ENCODE measurements at regions not wholly inside any gene's neighbourhood (a gene's known extent, or its start where the extent isn't known, plus 50 kb on each side); places are given as distances from the start of the nearest gene placed in this dataset.

GRCh38 chr14:97251491-97252155 is 454.4 kb downstream of the VRK1 start:
- no peak for DNase-seq

GRCh38 chr14:97253756-97254155 is 456.6 kb downstream of the VRK1 start:
- no peak for DNase-seq

GRCh38 chr14:97262336-97262735 is 465.2 kb downstream of the VRK1 start:
- no peak for DNase-seq

- no peak for DNase-seq
Observed at GRCh38 chr14:97264516-97265230, 467.5 kb downstream of the VRK1 start.

- DNase-seq: no peak
Observed at GRCh38 chr14:97266653-97267052, 469.5 kb downstream of the VRK1 start.

GRCh38 chr14:97267509-97267908 is 470.3 kb downstream of the VRK1 start:
- no peak for DNase-seq

- DNase-seq: no peak
Observed at GRCh38 chr14:97268097-97268496, 470.9 kb downstream of the VRK1 start.

GRCh38 chr14:97270308-97270707 is 473.1 kb downstream of the VRK1 start:
- DNase-seq: no peak

- DNase-seq: peak in 1 of 56 donors; percentile 1
Observed at GRCh38 chr14:97271451-97271960, 474.3 kb downstream of the VRK1 start.

GRCh38 chr14:97273540-97273939 is 476.4 kb downstream of the VRK1 start:
- no peak for DNase-seq

- no peak for DNase-seq
Observed at GRCh38 chr14:97274626-97275025, 477.4 kb downstream of the VRK1 start.

- DNase-seq: no peak
Observed at GRCh38 chr14:97275276-97275675, 478.1 kb downstream of the VRK1 start.

GRCh38 chr14:97276573-97276972 is 479.4 kb downstream of the VRK1 start:
- DNase-seq: no peak

- DNase-seq: no peak
Observed at GRCh38 chr14:97277711-97278110, 480.5 kb downstream of the VRK1 start.

- no peak for DNase-seq
Observed at GRCh38 chr14:97280526-97280925, 483.3 kb downstream of the VRK1 start.

- no peak for DNase-seq
Observed at GRCh38 chr14:97281741-97282140, 484.6 kb downstream of the VRK1 start.

GRCh38 chr14:97282210-97283004 is 485.2 kb downstream of the VRK1 start:
- DNase-seq: no peak

- DNase-seq: no peak
Observed at GRCh38 chr14:97283005-97283403, 485.8 kb downstream of the VRK1 start.

- no peak for DNase-seq
Observed at GRCh38 chr14:97283426-97283825, 486.2 kb downstream of the VRK1 start.

GRCh38 chr14:97283841-97284240 is 486.7 kb downstream of the VRK1 start:
- DNase-seq: no peak

GRCh38 chr14:97287956-97288355 is 490.8 kb downstream of the VRK1 start:
- DNase-seq: no peak

GRCh38 chr14:97290065-97290464 is 492.9 kb downstream of the VRK1 start:
- no peak for DNase-seq

All from nucleus accumbens (tissue), 56 donors.